Keratinocyte (primary cell): ENCODE measurements at regions not wholly inside any gene's neighbourhood (a gene's known extent, or its start where the extent isn't known, plus 50 kb on each side); places are given as distances from the start of the nearest gene placed in this dataset.

Source experiments
- DNase-seq: peaks from one replicate; pipeline ENCODE4 v3.0.0-alpha.2; 2011; ENCODE audit warnings: low read depth, missing footprints, low spot score
- FAIRE-seq: peaks from 2 replicates; lab custom pipeline; 2011; peaks lifted over from hg19 to GRCh38; lab: Jason Lieb, UNC
- H2AFZ ChIP-seq: 2 replicates; pipeline ENCODE4 v1.6.0; 2012; ENCODE audit warnings: low read length, control low read depth, inconsistent platforms; ENCODE audit not compliant: control insufficient read depth
- H3K27ac ChIP-seq: 2 replicates; pipeline ENCODE4 v1.5.1; 2011; ENCODE audit warnings: low read length; ENCODE audit not compliant: control insufficient read depth, insufficient read depth
- H3K27me3 ChIP-seq: 3 replicates; pipeline ENCODE4 v1.6.0; 2011; ENCODE audit warnings: low read length; ENCODE audit not compliant: control insufficient read depth, insufficient read depth; ENCODE audit errors: extremely low read depth
- H3K36me3 ChIP-seq, 2 experiments: 2 replicates in 1 of 2; 3 replicates in 1 of 2; pipeline ENCODE4 v1.5.1; 2011; ENCODE audit warnings: low read length in 2 of 2, mild to moderate bottlenecking in 1 of 2; ENCODE audit not compliant: control insufficient read depth in 2 of 2, insufficient read depth in 2 of 2; ENCODE audit errors: extremely low read depth in 1 of 2
- H3K4me1 ChIP-seq: 3 replicates; pipeline ENCODE4 v1.5.1; 2011; ENCODE audit warnings: low read length; ENCODE audit not compliant: control insufficient read depth, insufficient read depth; ENCODE audit errors: extremely low read depth
- H3K4me2 ChIP-seq: 3 replicates; pipeline ENCODE4 v1.6.0; 2011; ENCODE audit warnings: low read depth, low read length; ENCODE audit not compliant: control insufficient read depth, insufficient read depth; ENCODE audit errors: extremely low read depth
- H3K4me3 ChIP-seq, 3 experiments: fragments of 200-600 bp in 1 of 3; sonication (generic) in 1 of 3; 2 replicates in 2 of 3; 3 replicates in 1 of 3; pipeline ENCODE4 v1.5.1; 2011 to 2016; ENCODE audit warnings: low read length in 3 of 3, mild to moderate bottlenecking in 3 of 3, control low read depth in 2 of 3, inconsistent platforms in 1 of 3, low read depth in 1 of 3, mixed read lengths in 1 of 3, mixed run types in 1 of 3, moderate library complexity in 1 of 3; ENCODE audit not compliant: control insufficient read depth in 2 of 3, insufficient read depth in 2 of 3; ENCODE audit errors: extremely low read depth in 1 of 3
- H3K79me2 ChIP-seq: 2 replicates; pipeline ENCODE4 v1.6.0; 2012; ENCODE audit warnings: low read length; ENCODE audit not compliant: control insufficient read depth, insufficient read depth
- H3K9ac ChIP-seq: 3 replicates; pipeline ENCODE4 v1.6.0; 2011; ENCODE audit warnings: low read length; ENCODE audit not compliant: control insufficient read depth, insufficient read depth; ENCODE audit errors: extremely low read depth
- H3K9me1 ChIP-seq: 3 replicates; pipeline ENCODE4 v1.6.0; 2011; ENCODE audit warnings: low read length; ENCODE audit not compliant: control insufficient read depth, insufficient read depth; ENCODE audit errors: extremely low read depth
- H3K9me3 ChIP-seq: 2 replicates; pipeline ENCODE4 v1.5.1; 2012; ENCODE audit warnings: low read depth, low read length; ENCODE audit not compliant: control insufficient read depth
- H4K20me1 ChIP-seq: 3 replicates; pipeline ENCODE4 v1.6.0; 2011; ENCODE audit warnings: low read length; ENCODE audit not compliant: control insufficient read depth, insufficient read depth; ENCODE audit errors: extremely low read depth
- EZH2 ChIP-seq: IDR thresholded peaks from one replicate; pipeline ENCODE4 v1.6.1; 2012; ENCODE audit warnings: inconsistent platforms, mild to moderate bottlenecking, low read length, moderate library complexity
- dilution Hi-C: fragments of 300-500 bp; cut with MboI; formaldehyde crosslinking; loops from one replicate; pipeline ENCODE4 v1.7.0; 2020; ENCODE audit warnings: low sequenced_read_pairs; ENCODE audit not compliant: extremely low pct_ligation_motif_present
- TF ChIP-seq, protein P1 (sequence below), 3 experiments: IDR thresholded peaks in 1 of 3; conservative IDR thresholded peaks in 1 of 3; optimal IDR thresholded peaks in 1 of 3; 2 replicates in 2 of 3; 3 replicates in 1 of 3; pipeline versions ENCODE3 to v1.5.1; 2011; ENCODE audit warnings: low read length in 3 of 3, mild to moderate bottlenecking in 3 of 3, moderate library complexity in 2 of 3, control low read depth in 1 of 3, inconsistent platforms in 1 of 3; ENCODE audit not compliant: insufficient read depth in 2 of 3; ENCODE audit errors: extremely low read depth in 1 of 3

DNA sequence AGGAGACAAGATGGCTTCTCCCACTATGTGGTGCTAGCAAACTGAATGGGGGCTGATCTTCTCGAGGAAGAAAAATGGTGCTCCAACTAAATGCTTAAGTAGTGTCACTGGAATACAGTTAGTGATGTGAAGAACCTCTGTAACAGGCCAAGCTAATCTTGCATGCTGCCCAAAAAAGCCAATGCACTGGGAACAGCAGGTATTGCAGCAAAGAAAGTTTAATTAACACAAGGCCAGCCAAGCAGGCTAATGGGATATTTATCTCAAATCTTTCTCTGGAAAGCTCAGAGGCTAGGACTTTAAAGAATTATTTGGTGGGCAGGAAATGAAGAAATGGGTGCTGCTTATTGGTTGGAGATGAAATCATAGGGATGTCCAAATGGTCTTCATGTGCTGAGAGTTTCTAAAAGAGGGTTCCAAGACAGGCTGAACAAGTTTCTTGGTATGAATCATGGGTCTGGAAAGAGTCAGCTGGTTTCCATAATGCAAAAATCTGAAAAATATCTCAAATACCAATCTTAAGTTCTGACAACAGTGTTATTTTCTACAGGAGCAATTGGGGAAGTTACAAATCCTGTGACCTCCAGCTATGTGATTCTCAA, 1550.5 kb downstream of the SLITRK5 start:
- no peaks in the 10 kb centered on the region for H3K27me3 ChIP-seq
- H4K20me1 ChIP-seq, result no peaks in the 10 kb centered on the region
- TF ChIP-seq, protein P1, sequence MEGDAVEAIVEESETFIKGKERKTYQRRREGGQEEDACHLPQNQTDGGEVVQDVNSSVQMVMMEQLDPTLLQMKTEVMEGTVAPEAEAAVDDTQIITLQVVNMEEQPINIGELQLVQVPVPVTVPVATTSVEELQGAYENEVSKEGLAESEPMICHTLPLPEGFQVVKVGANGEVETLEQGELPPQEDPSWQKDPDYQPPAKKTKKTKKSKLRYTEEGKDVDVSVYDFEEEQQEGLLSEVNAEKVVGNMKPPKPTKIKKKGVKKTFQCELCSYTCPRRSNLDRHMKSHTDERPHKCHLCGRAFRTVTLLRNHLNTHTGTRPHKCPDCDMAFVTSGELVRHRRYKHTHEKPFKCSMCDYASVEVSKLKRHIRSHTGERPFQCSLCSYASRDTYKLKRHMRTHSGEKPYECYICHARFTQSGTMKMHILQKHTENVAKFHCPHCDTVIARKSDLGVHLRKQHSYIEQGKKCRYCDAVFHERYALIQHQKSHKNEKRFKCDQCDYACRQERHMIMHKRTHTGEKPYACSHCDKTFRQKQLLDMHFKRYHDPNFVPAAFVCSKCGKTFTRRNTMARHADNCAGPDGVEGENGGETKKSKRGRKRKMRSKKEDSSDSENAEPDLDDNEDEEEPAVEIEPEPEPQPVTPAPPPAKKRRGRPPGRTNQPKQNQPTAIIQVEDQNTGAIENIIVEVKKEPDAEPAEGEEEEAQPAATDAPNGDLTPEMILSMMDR (optimal IDR thresholded peaks at IDR 0.05 in 1 of 3, IDR thresholded peaks at IDR 0.05 in 1 of 3, conservative IDR thresholded peaks at IDR 0.05 in 1 of 3; ENCODE audit: extremely low read depth in 1 of 3, insufficient read depth in 2 of 3, low read length in 3 of 3), result no peak
- TF ChIP-seq EZH2, result no peak
- H3K4me1 ChIP-seq, result no peaks in the 10 kb centered on the region
- no peaks in the 10 kb centered on the region for H3K79me2 ChIP-seq
- FAIRE-seq, result no peak
- no peak overlapping the region for H3K9ac ChIP-seq
- H3K9me1 ChIP-seq, result no peaks in the 10 kb centered on the region
- no peak overlapping the region for H3K4me3 ChIP-seq
- no peak for DNase-seq
- H3K9me3 ChIP-seq, result peaks cover 2% of the 10 kb centered on the region
- dilution Hi-C loops, result no loop called here
- H3K27ac ChIP-seq, result no peak overlapping the region
- no peak overlapping the region for H3K4me2 ChIP-seq
- H2AFZ ChIP-seq, result no peak overlapping the region
- no peaks in the 10 kb centered on the region for H3K36me3 ChIP-seq

DNA sequence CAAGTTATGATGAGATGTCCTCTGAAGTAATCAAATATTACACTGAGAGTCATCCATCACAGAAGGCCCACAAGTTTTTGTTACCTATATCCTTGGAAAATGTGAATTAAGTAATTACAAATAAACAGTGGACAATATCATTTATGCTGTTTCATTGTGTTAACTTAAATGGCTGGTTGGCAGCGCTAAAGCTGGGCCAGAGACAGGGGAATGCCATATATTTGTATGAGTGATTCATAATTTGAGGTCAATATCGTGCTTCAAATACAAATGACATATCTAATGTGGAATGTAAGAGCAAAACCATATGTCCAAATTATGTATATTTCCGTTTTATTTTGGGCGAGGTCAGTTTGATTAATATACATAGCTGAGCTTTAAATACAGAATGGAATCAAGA, 1556.2 kb downstream of the SLITRK5 start:
- no peaks in the 10 kb centered on the region for H3K27me3 ChIP-seq
- H3K4me1 ChIP-seq, result no peaks in the 10 kb centered on the region
- H3K9me1 ChIP-seq, result no peaks in the 10 kb centered on the region
- TF ChIP-seq, protein P1 (optimal IDR thresholded peaks at IDR 0.05 in 1 of 3, IDR thresholded peaks at IDR 0.05 in 1 of 3, conservative IDR thresholded peaks at IDR 0.05 in 1 of 3; ENCODE audit: extremely low read depth in 1 of 3, insufficient read depth in 2 of 3, low read length in 3 of 3), result no peak
- TF ChIP-seq EZH2, result no peak
- no peak overlapping the region for H3K27ac ChIP-seq
- no peaks in the 10 kb centered on the region for H3K79me2 ChIP-seq
- H4K20me1 ChIP-seq, result no peaks in the 10 kb centered on the region
- H3K36me3 ChIP-seq, result no peaks in the 10 kb centered on the region
- H3K4me3 ChIP-seq, result no peak overlapping the region
- H3K9me3 ChIP-seq, result peaks cover 1% of the 10 kb centered on the region
- no peak for DNase-seq
- H3K4me2 ChIP-seq, result no peak overlapping the region
- dilution Hi-C loops, result no loop called here
- no peak overlapping the region for H2AFZ ChIP-seq
- H3K9ac ChIP-seq, result no peak overlapping the region
- FAIRE-seq, result no peak
